ENCODE measurements at regions not wholly inside any gene's neighbourhood (a gene's known extent, or its start where the extent isn't known, plus 50 kb on each side); places are given as distances from the start of the nearest gene placed in this dataset.

GRCh38 chr3:167188592-167188991 is 191.5 kb downstream of the ZBBX start:
- H3K4me1 ChIP-seq (ENCODE audit: insufficient read depth, low read length), result no peaks in the 10 kb centered on the region
- H3K9ac ChIP-seq (ENCODE audit: low read depth, low read length), result no peak overlapping the region
- no peaks in the 10 kb centered on the region for H3K9me3 ChIP-seq (ENCODE audit: control insufficient read depth, insufficient read depth, low read length)
- H3K36me3 ChIP-seq (ENCODE audit: insufficient read depth, low read length), result no peaks in the 10 kb centered on the region

GRCh38 chr3:167187221-167187620 is 192.9 kb downstream of the ZBBX start:
- Histone ChIP-seq H3K36me3 (ENCODE audit: insufficient read depth, low read length) (no peaks in the 10 kb centered on the region), H3K9ac (ENCODE audit: low read depth, low read length) (no peak overlapping the region), H3K4me1 (ENCODE audit: insufficient read depth, low read length) (no peaks in the 10 kb centered on the region)

GRCh38 chr3:167184511-167184910 is 195.6 kb downstream of the ZBBX start:
- no peaks in the 10 kb centered on the region for H3K4me1 ChIP-seq (ENCODE audit: insufficient read depth, low read length)
- H3K9me3 ChIP-seq (ENCODE audit: control insufficient read depth, insufficient read depth, low read length), result no peaks in the 10 kb centered on the region
- H3K36me3 ChIP-seq (ENCODE audit: insufficient read depth, low read length), result no peaks in the 10 kb centered on the region
- no peak overlapping the region for H3K9ac ChIP-seq (ENCODE audit: low read depth, low read length)

More at GRCh38 chr3:167187221-167187620, 192.9 kb downstream of the ZBBX start:
- no peaks in the 10 kb centered on the region for H3K9me3 ChIP-seq (ENCODE audit: control insufficient read depth, insufficient read depth, low read length)

GRCh38 chr3:167172377-167172776 is 207.7 kb downstream of the ZBBX start:
- H3K4me1 ChIP-seq (ENCODE audit: insufficient read depth, low read length), result no peaks in the 10 kb centered on the region
- H3K36me3 ChIP-seq (ENCODE audit: insufficient read depth, low read length), result no peaks in the 10 kb centered on the region
- H3K9ac ChIP-seq (ENCODE audit: low read depth, low read length), result no peak overlapping the region
- H3K9me3 ChIP-seq (ENCODE audit: control insufficient read depth, insufficient read depth, low read length), result peaks cover 6% of the 10 kb centered on the region; the same call in 1 of the 2 replicates

GRCh38 chr3:167167491-167167890 is 212.6 kb downstream of the ZBBX start:
- no peaks in the 10 kb centered on the region for H3K9me3 ChIP-seq (ENCODE audit: control insufficient read depth, insufficient read depth, low read length)
- peaks cover 9% of the 10 kb centered on the region; the same call in 1 of the 2 replicates for H3K4me1 ChIP-seq (ENCODE audit: insufficient read depth, low read length)
- no peak overlapping the region for H3K9ac ChIP-seq (ENCODE audit: low read depth, low read length)
- H3K36me3 ChIP-seq (ENCODE audit: insufficient read depth, low read length), result no peaks in the 10 kb centered on the region

- no peak overlapping the region for H3K9ac ChIP-seq (ENCODE audit: low read depth, low read length)
- peaks cover 9% of the 10 kb centered on the region; the same call in 1 of the 2 replicates for H3K4me1 ChIP-seq (ENCODE audit: insufficient read depth, low read length)
- no peaks in the 10 kb centered on the region for H3K9me3 ChIP-seq (ENCODE audit: control insufficient read depth, insufficient read depth, low read length)
- H3K36me3 ChIP-seq (ENCODE audit: insufficient read depth, low read length), result no peaks in the 10 kb centered on the region
Measured at GRCh38 chr3:167166594-167167253, 213.4 kb downstream of the ZBBX start.

GRCh38 chr3:167166012-167166411 is 214.1 kb downstream of the ZBBX start:
- H3K9me3 ChIP-seq (ENCODE audit: control insufficient read depth, insufficient read depth, low read length), result no peaks in the 10 kb centered on the region
- no peaks in the 10 kb centered on the region for H3K36me3 ChIP-seq (ENCODE audit: insufficient read depth, low read length)
- H3K4me1 ChIP-seq (ENCODE audit: insufficient read depth, low read length), result peaks cover 9% of the 10 kb centered on the region; the same call in 1 of the 2 replicates
- no peak overlapping the region for H3K9ac ChIP-seq (ENCODE audit: low read depth, low read length)

GRCh38 chr3:167163580-167163979 is 216.5 kb downstream of the ZBBX start:
- peaks cover 9% of the 10 kb centered on the region; the same call in 1 of the 2 replicates for H3K4me1 ChIP-seq (ENCODE audit: insufficient read depth, low read length)
- no peak overlapping the region for H3K9ac ChIP-seq (ENCODE audit: low read depth, low read length)
- H3K36me3 ChIP-seq (ENCODE audit: insufficient read depth, low read length), result no peaks in the 10 kb centered on the region
- no peaks in the 10 kb centered on the region for H3K9me3 ChIP-seq (ENCODE audit: control insufficient read depth, insufficient read depth, low read length)

- no peaks in the 10 kb centered on the region for H3K9me3 ChIP-seq (ENCODE audit: control insufficient read depth, insufficient read depth, low read length)
- no peaks in the 10 kb centered on the region for H3K36me3 ChIP-seq (ENCODE audit: insufficient read depth, low read length)
- peaks cover 9% of the 10 kb centered on the region; the same call in 1 of the 2 replicates for H3K4me1 ChIP-seq (ENCODE audit: insufficient read depth, low read length)
- H3K9ac ChIP-seq (ENCODE audit: low read depth, low read length), result no peak overlapping the region
Measured at GRCh38 chr3:167162083-167162482, 218.0 kb downstream of the ZBBX start.

- Histone ChIP-seq H3K9ac (ENCODE audit: low read depth, low read length) (no peak overlapping the region), H3K9me3 (ENCODE audit: control insufficient read depth, insufficient read depth, low read length) (no peaks in the 10 kb centered on the region; the same call in 1 of the 2 replicates), H3K36me3 (ENCODE audit: insufficient read depth, low read length) (no peaks in the 10 kb centered on the region), H3K4me1 (ENCODE audit: insufficient read depth, low read length) (no peaks in the 10 kb centered on the region)
Measured at GRCh38 chr3:167160781-167161180, 219.3 kb downstream of the ZBBX start.

- no peak overlapping the region for H3K9ac ChIP-seq (ENCODE audit: low read depth, low read length)
- H3K36me3 ChIP-seq (ENCODE audit: insufficient read depth, low read length), result no peaks in the 10 kb centered on the region
- no peaks in the 10 kb centered on the region for H3K4me1 ChIP-seq (ENCODE audit: insufficient read depth, low read length)
- no peaks in the 10 kb centered on the region; the same call in 1 of the 2 replicates for H3K9me3 ChIP-seq (ENCODE audit: control insufficient read depth, insufficient read depth, low read length)
Measured at GRCh38 chr3:167151636-167152035, 228.5 kb downstream of the ZBBX start.

- Histone ChIP-seq H3K4me1 (ENCODE audit: insufficient read depth, low read length) (no peaks in the 10 kb centered on the region), H3K9ac (ENCODE audit: low read depth, low read length) (no peak overlapping the region), H3K9me3 (ENCODE audit: control insufficient read depth, insufficient read depth, low read length) (no peaks in the 10 kb centered on the region), H3K36me3 (ENCODE audit: insufficient read depth, low read length) (no peaks in the 10 kb centered on the region)
Measured at GRCh38 chr3:167148136-167148535, 232.0 kb downstream of the ZBBX start.

GRCh38 chr3:167146911-167147310 is 233.2 kb downstream of the ZBBX start:
- Histone ChIP-seq H3K9me3 (ENCODE audit: control insufficient read depth, insufficient read depth, low read length) (no peaks in the 10 kb centered on the region), H3K9ac (ENCODE audit: low read depth, low read length) (no peak overlapping the region), H3K4me1 (ENCODE audit: insufficient read depth, low read length) (no peaks in the 10 kb centered on the region), H3K36me3 (ENCODE audit: insufficient read depth, low read length) (no peaks in the 10 kb centered on the region)

GRCh38 chr3:167125612-167126407 is 254.3 kb downstream of the ZBBX start:
- H3K9ac ChIP-seq (ENCODE audit: low read depth, low read length), result no peak overlapping the region

GRCh38 chr3:167120828-167121227 is 259.3 kb downstream of the ZBBX start:
- Histone ChIP-seq H3K36me3 (ENCODE audit: insufficient read depth, low read length) (no peaks in the 10 kb centered on the region), H3K9ac (ENCODE audit: low read depth, low read length) (no peak overlapping the region), H3K9me3 (ENCODE audit: control insufficient read depth, insufficient read depth, low read length) (no peaks in the 10 kb centered on the region; the same call in 1 of the 2 replicates), H3K4me1 (ENCODE audit: insufficient read depth, low read length) (no peaks in the 10 kb centered on the region)

More at GRCh38 chr3:167125612-167126407, 254.3 kb downstream of the ZBBX start:
- Histone ChIP-seq H3K9me3 (ENCODE audit: control insufficient read depth, insufficient read depth, low read length) (no peaks in the 10 kb centered on the region), H3K36me3 (ENCODE audit: insufficient read depth, low read length) (no peaks in the 10 kb centered on the region), H3K4me1 (ENCODE audit: insufficient read depth, low read length) (no peaks in the 10 kb centered on the region)

Measured in ES-I3 (cell line).